ENCODE measurements at regions not wholly inside any gene's neighbourhood (a gene's known extent, or its start where the extent isn't known, plus 50 kb on each side); places are given as distances from the start of the nearest gene placed in this dataset.
"Not testable (repeated sequence)": the region's sequence is repeated elsewhere in the genome, so short reads cannot be mapped to it uniquely, and the experiment has no call there.

GRCh38 chr2:14788814-14789213 lies 156.3 kb downstream of the LRATD1 start:
- not testable (repeated sequence) for TF ChIP-seq CTCF (IDR thresholded peaks at IDR 0.05; ENCODE audit: control extremely low read depth in 1 of 3, insufficient read depth in 1 of 3, low read depth in 1 of 3, low read length in 3 of 3); CHD2 (IDR thresholded peaks at IDR 0.05; ENCODE audit: low read length); RFX5 (IDR thresholded peaks at IDR 0.05; ENCODE audit: borderline replicate concordance, low read depth, low read length); POLR2AphosphoS5 (IDR thresholded peaks at IDR 0.05; ENCODE audit: low read depth, low read length)
